ENCODE measurements at regions not wholly inside any gene's neighbourhood (a gene's known extent, or its start where the extent isn't known, plus 50 kb on each side); places are given as distances from the start of the nearest gene placed in this dataset.

GRCh38 chr20:58111310-58112016, 117.0 kb downstream of the ANKRD60 start:
- DNase-seq (ENCODE audit: low read depth), result no peak

GRCh38 chr20:58109918-58110635, 118.4 kb downstream of the ANKRD60 start:
- DNase-seq (ENCODE audit: low read depth), result no peak

GRCh38 chr20:58109126-58109880, 119.2 kb downstream of the ANKRD60 start:
- DNase-seq (ENCODE audit: low read depth), result peak; percentile 64

- no peak for DNase-seq (ENCODE audit: low read depth)
Measured at GRCh38 chr20:58107533-58107932, 120.9 kb downstream of the ANKRD60 start.

GRCh38 chr20:58106143-58106750, 122.2 kb downstream of the ANKRD60 start:
- no peak for DNase-seq (ENCODE audit: low read depth)

GRCh38 chr20:58103961-58104360, 124.5 kb downstream of the ANKRD60 start:
- no peak for DNase-seq (ENCODE audit: low read depth)

- DNase-seq (ENCODE audit: low read depth), result no peak
Measured at GRCh38 chr20:58103517-58103904, 124.9 kb downstream of the ANKRD60 start.

- peak; percentile 37 for DNase-seq (ENCODE audit: low read depth)
Measured at GRCh38 chr20:58102744-58103516, 125.5 kb downstream of the ANKRD60 start.

- peak; percentile 10 for DNase-seq (ENCODE audit: low read depth)
Measured at GRCh38 chr20:58102261-58102660, 126.2 kb downstream of the ANKRD60 start.

- no peak for DNase-seq (ENCODE audit: low read depth)
Measured at GRCh38 chr20:58100731-58101356, 127.6 kb downstream of the ANKRD60 start.

- peak; percentile 38 for DNase-seq (ENCODE audit: low read depth)
Measured at GRCh38 chr20:58099956-58100730, 128.3 kb downstream of the ANKRD60 start.

- DNase-seq (ENCODE audit: low read depth), result no peak
Measured at GRCh38 chr20:58099291-58099935, 129.0 kb downstream of the ANKRD60 start.

GRCh38 chr20:58098571-58098970, 129.9 kb downstream of the ANKRD60 start:
- no peak for DNase-seq (ENCODE audit: low read depth)

GRCh38 chr20:58097943-58098342, 130.5 kb downstream of the ANKRD60 start:
- DNase-seq (ENCODE audit: low read depth), result no peak

- no peak for DNase-seq (ENCODE audit: low read depth)
Measured at GRCh38 chr20:58097429-58097828, 131.0 kb downstream of the ANKRD60 start.

- no peak for DNase-seq (ENCODE audit: low read depth)
Measured at GRCh38 chr20:58096880-58097423, 131.5 kb downstream of the ANKRD60 start.

- no peak for DNase-seq (ENCODE audit: low read depth)
Measured at GRCh38 chr20:58094698-58095097, 133.8 kb downstream of the ANKRD60 start.

GRCh38 chr20:58094160-58094559, 134.3 kb downstream of the ANKRD60 start:
- DNase-seq (ENCODE audit: low read depth), result no peak

- no peak for DNase-seq (ENCODE audit: low read depth)
Measured at GRCh38 chr20:58092871-58093270, 135.6 kb downstream of the ANKRD60 start.

GRCh38 chr20:58092353-58092752, 136.1 kb downstream of the ANKRD60 start:
- DNase-seq (ENCODE audit: low read depth), result no peak

Measured in amniotic epithelial cell (primary cell).